H9 (cell line): ENCODE measurements at regions not wholly inside any gene's neighbourhood (a gene's known extent, or its start where the extent isn't known, plus 50 kb on each side); places are given as distances from the start of the nearest gene placed in this dataset.

Source experiments
- DNase-seq: peaks from one replicate; pipeline ENCODE4 v3.0.0-alpha.2; 2017
- H2AFZ ChIP-seq: one replicate; pipeline ENCODE4 v1.6.1; 2013; ENCODE audit warnings: mild to moderate bottlenecking, low read length, control low read depth, moderate library complexity
- H2AK5ac ChIP-seq: 2 replicates; pipeline ENCODE4 v1.6.1; 2013; ENCODE audit warnings: low read length, control low read depth, mixed read lengths; ENCODE audit not compliant: insufficient read length
- H2BK120ac ChIP-seq: one replicate; pipeline ENCODE4 v1.6.1; 2013; ENCODE audit warnings: low read depth, mild to moderate bottlenecking, low read length, control low read depth, inconsistent platforms; ENCODE audit not compliant: poor library complexity, severe bottlenecking
- H2BK12ac ChIP-seq: 2 replicates; pipeline ENCODE4 v1.6.1; 2013; ENCODE audit warnings: low read length, control low read depth, mixed read lengths, low read depth; ENCODE audit not compliant: insufficient read length
- H2BK15ac ChIP-seq: 2 replicates; pipeline ENCODE4 v1.6.1; 2013; ENCODE audit warnings: low read depth, low read length, control low read depth
- H2BK20ac ChIP-seq: one replicate; pipeline ENCODE4 v1.6.1; 2013; ENCODE audit warnings: low read depth, mild to moderate bottlenecking, low read length, control low read depth, inconsistent platforms; ENCODE audit not compliant: poor library complexity, severe bottlenecking
- H2BK5ac ChIP-seq: 2 replicates; pipeline ENCODE4 v1.6.1; 2013; ENCODE audit warnings: low read length, control low read depth, mixed read lengths; ENCODE audit not compliant: insufficient read length
- H3K14ac ChIP-seq: 2 replicates; pipeline ENCODE4 v1.6.1; 2013; ENCODE audit warnings: low read length, control low read depth; ENCODE audit not compliant: insufficient read depth
- H3K18ac ChIP-seq: 2 replicates; pipeline ENCODE4 v1.6.1; 2013; ENCODE audit warnings: low read depth, mild to moderate bottlenecking, mixed read lengths, low read length, control low read depth; ENCODE audit not compliant: insufficient read length
- H3K23ac ChIP-seq: 2 replicates; pipeline ENCODE4 v1.6.1; 2013; ENCODE audit warnings: low read length, control low read depth, mixed read lengths, low read depth; ENCODE audit not compliant: insufficient read length
- H3K23me2 ChIP-seq: 2 replicates; pipeline ENCODE4 v1.6.1; 2013; ENCODE audit warnings: low read depth, mild to moderate bottlenecking, mixed read lengths, low read length, control low read depth; ENCODE audit not compliant: insufficient read length, poor library complexity, severe bottlenecking
- H3K27ac ChIP-seq: 2 replicates; pipeline ENCODE4 v1.5.1; 2013; ENCODE audit warnings: low read length, control low read depth, mixed read lengths, low read depth; ENCODE audit not compliant: insufficient read length
- H3K27me3 ChIP-seq: 2 replicates; pipeline ENCODE4 v1.6.1; 2013; ENCODE audit warnings: low read length, control low read depth, inconsistent platforms; ENCODE audit not compliant: insufficient read depth
- H3K4ac ChIP-seq: 2 replicates; pipeline ENCODE4 v1.6.1; 2013; ENCODE audit warnings: low read depth, mild to moderate bottlenecking, control low read depth, inconsistent platforms, low read length, moderate library complexity
- H3K4me1 ChIP-seq: 2 replicates; pipeline ENCODE4 v1.6.1; 2013; ENCODE audit warnings: low read length, control low read depth, inconsistent platforms; ENCODE audit not compliant: insufficient read depth
- H3K4me2 ChIP-seq: 2 replicates; pipeline ENCODE4 v1.6.1; 2013; ENCODE audit warnings: low read length, control low read depth, mixed read lengths; ENCODE audit not compliant: insufficient read length, insufficient read depth
- H3K56ac ChIP-seq: 2 replicates; pipeline ENCODE4 v1.6.1; 2013; ENCODE audit warnings: low read depth, mild to moderate bottlenecking, mixed read lengths, low read length, control low read depth; ENCODE audit not compliant: insufficient read length
- H3K79me1 ChIP-seq: 2 replicates; pipeline ENCODE4 v1.6.1; 2013; ENCODE audit warnings: low read depth, mild to moderate bottlenecking, moderate library complexity, low read length, control low read depth, inconsistent platforms; ENCODE audit not compliant: insufficient read depth, poor library complexity, severe bottlenecking
- H3K79me2 ChIP-seq: 2 replicates; pipeline ENCODE4 v1.6.1; 2013; ENCODE audit warnings: low read length, control low read depth, inconsistent platforms; ENCODE audit not compliant: insufficient read depth
- H3K9ac ChIP-seq: 2 replicates; pipeline ENCODE4 v1.6.1; 2013; ENCODE audit warnings: low read length, control low read depth, mixed read lengths; ENCODE audit not compliant: insufficient read length; ENCODE audit errors: extremely low read depth
- H3K9me3 ChIP-seq: one replicate; pipeline ENCODE4 v1.6.1; 2013; ENCODE audit warnings: low read depth, low read length, inconsistent platforms; ENCODE audit not compliant: control insufficient read depth
- H3T11ph ChIP-seq: one replicate; pipeline ENCODE4 v1.6.1; 2013; ENCODE audit warnings: mild to moderate bottlenecking, low read length, control low read depth, inconsistent platforms
- H4K20me1 ChIP-seq: one replicate; pipeline ENCODE4 v1.6.1; 2013; ENCODE audit not compliant: control insufficient read depth, insufficient read length, insufficient read depth
- H4K5ac ChIP-seq: 2 replicates; pipeline ENCODE4 v1.6.1; 2013; ENCODE audit warnings: low read depth, mild to moderate bottlenecking, mixed read lengths, low read length, control low read depth; ENCODE audit not compliant: insufficient read length
- H4K8ac ChIP-seq: replicated peaks from 2 replicates; pipeline ENCODE4 v1.6.1; 2013; ENCODE audit warnings: low read length, control low read depth, mixed read lengths, low read depth; ENCODE audit not compliant: insufficient read length
- H4K91ac ChIP-seq: 2 replicates; pipeline ENCODE4 v1.6.1; 2013; ENCODE audit warnings: low read depth, mild to moderate bottlenecking, moderate library complexity, mixed read lengths, low read length, control low read depth; ENCODE audit not compliant: insufficient read length
- H3K27ac Mint-ChIP-seq, 3 experiments: 2 replicates in 2 of 3; 3 replicates in 1 of 3; pipeline ENCODE4 v1.8.0; 2020 to 2021; ENCODE audit warnings: mixed read lengths in 3 of 3, mild to moderate bottlenecking in 1 of 3, moderate library complexity in 1 of 3
- H3K27me3 Mint-ChIP-seq: 2 replicates; pipeline ENCODE4 v1.8.0; 2021; ENCODE audit warnings: low read depth, mild to moderate bottlenecking, moderate library complexity, mixed read lengths
- H3K36me3 Mint-ChIP-seq, 3 experiments: 2 replicates in 2 of 3; 3 replicates in 1 of 3; pipeline ENCODE4 v1.8.0; 2020 to 2021; ENCODE audit warnings: low read depth in 3 of 3, mixed read lengths in 3 of 3; ENCODE audit not compliant: insufficient read depth in 1 of 3
- H3K4me1 Mint-ChIP-seq, 2 experiments: 2 replicates each; pipeline ENCODE4 v1.8.0; 2020; ENCODE audit warnings: mixed read lengths in 2 of 2
- H3K4me3 Mint-ChIP-seq, 2 experiments: 2 replicates in 1 of 2; 3 replicates in 1 of 2; pipeline ENCODE4 v1.8.0; 2020 to 2021; ENCODE audit warnings: mild to moderate bottlenecking in 2 of 2, mixed read lengths in 2 of 2, moderate library complexity in 1 of 2
- H3K9me3 Mint-ChIP-seq, 2 experiments: 2 replicates in 1 of 2; 3 replicates in 1 of 2; pipeline ENCODE4 v1.8.0; 2020; ENCODE audit warnings: mild to moderate bottlenecking in 2 of 2, mixed read lengths in 2 of 2, moderate library complexity in 1 of 2
- WGBS: extraction: QIAGEN DNeasy Blood & Tissue Kit; methylation state at CpG from one replicate; pipeline ENCODE4 v1.1.7; 2013; ENCODE audit warnings: missing lambda C conversion rate, low lambda C conversion rate, mixed read lengths; ENCODE audit not compliant: insufficient read length; ENCODE audit errors: extremely low coverage; 5-methylcytosine and 5-hydroxymethylcytosine counted together
- TF ChIP-seq, protein P1 (sequence below): fragments of 200-600 bp; sonication (generic); conservative IDR thresholded peaks from 3 replicates; pipeline ENCODE4 v1.8.0; 2021; ENCODE audit warnings: antibody characterized with exemption, mild to moderate bottlenecking

DNA sequence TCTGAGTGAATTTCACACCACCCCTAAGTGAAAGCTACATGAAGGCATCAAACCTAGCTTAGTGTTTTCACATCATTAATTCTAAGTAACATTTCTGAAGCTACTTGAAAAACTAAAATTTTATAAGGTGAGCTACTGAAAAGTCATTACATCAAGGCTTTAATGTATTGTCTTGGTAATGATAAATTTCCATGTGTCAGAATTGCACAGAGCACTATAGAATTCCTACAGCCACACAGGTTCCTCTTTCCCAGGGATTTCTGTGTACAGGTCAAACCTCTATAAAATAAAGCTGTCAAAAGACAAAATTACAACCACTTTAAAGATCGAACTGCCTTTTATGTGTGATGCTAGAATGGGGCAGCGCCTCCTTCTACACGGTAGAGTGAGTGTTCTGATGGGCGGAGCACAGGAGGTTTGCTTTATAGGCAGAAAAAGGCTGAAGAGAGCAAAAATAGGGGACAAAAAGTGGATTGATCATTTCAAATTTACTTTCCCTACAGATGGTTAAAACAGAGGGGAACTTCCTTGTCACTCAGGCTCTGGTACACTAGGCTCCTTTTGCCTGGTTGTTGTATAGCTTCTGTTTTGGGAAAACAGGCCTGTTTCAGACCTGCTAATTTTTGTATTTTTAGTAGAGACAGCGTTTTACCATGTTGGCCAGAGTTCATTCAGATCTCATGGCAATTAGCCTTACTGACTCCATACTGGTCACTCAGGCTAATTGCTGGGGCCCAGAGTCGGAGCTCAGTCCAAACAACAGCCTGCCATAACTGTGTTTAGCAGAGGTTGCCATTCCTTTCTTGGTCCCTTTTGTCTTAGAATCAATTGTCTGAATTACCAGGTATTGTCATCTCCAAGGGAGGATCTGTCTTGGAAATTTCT lies 102.5 kb upstream of the BASP1 start:
- H3K4me1 ChIP-seq, result peaks cover 7% of the 10 kb centered on the region; the same call in 1 of the 2 replicates
- H3K79me1 ChIP-seq, result no peaks in the 10 kb centered on the region
- no peak overlapping the region for H3K4me2 ChIP-seq
- no peak overlapping the region for H2BK12ac ChIP-seq
- no peak overlapping the region for H3K23ac ChIP-seq
- H4K8ac ChIP-seq, result no peak overlapping the region
- no peaks in the 10 kb centered on the region for H3K27me3 Mint-ChIP-seq
- no peak overlapping the region for H3K27ac ChIP-seq
- no peaks in the 10 kb centered on the region for H3K9me3 ChIP-seq
- no peaks in the 10 kb centered on the region for H4K20me1 ChIP-seq
- H3K36me3 Mint-ChIP-seq, result no peaks in the 10 kb centered on the region
- WGBS, result no CpG with 5 or more reads among the region's 6 CpGs
- no peak overlapping the region for H3K9ac ChIP-seq
- no peaks in the 10 kb centered on the region for H3K27me3 ChIP-seq
- no peak overlapping the region for H3K14ac ChIP-seq
- peaks cover 23 to 30% of the 10 kb centered on the region in 2 experiments for H3K4me1 Mint-ChIP-seq
- H3K18ac ChIP-seq, result no peak overlapping the region
- no peak overlapping the region for H2BK120ac ChIP-seq
- H2AK5ac ChIP-seq, result no peak overlapping the region
- no peaks in the 10 kb centered on the region for H3K79me2 ChIP-seq
- H4K5ac ChIP-seq, result no peak overlapping the region
- H3K56ac ChIP-seq, result no peak overlapping the region
- TF ChIP-seq, protein P1, sequence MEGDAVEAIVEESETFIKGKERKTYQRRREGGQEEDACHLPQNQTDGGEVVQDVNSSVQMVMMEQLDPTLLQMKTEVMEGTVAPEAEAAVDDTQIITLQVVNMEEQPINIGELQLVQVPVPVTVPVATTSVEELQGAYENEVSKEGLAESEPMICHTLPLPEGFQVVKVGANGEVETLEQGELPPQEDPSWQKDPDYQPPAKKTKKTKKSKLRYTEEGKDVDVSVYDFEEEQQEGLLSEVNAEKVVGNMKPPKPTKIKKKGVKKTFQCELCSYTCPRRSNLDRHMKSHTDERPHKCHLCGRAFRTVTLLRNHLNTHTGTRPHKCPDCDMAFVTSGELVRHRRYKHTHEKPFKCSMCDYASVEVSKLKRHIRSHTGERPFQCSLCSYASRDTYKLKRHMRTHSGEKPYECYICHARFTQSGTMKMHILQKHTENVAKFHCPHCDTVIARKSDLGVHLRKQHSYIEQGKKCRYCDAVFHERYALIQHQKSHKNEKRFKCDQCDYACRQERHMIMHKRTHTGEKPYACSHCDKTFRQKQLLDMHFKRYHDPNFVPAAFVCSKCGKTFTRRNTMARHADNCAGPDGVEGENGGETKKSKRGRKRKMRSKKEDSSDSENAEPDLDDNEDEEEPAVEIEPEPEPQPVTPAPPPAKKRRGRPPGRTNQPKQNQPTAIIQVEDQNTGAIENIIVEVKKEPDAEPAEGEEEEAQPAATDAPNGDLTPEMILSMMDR, result no peak
- no peak overlapping the region for H3T11ph ChIP-seq
- H2AFZ ChIP-seq, result no peak overlapping the region
- H3K4ac ChIP-seq, result no peak overlapping the region
- H3K4me3 Mint-ChIP-seq, result no peak overlapping the region
- no peak overlapping the region for H4K91ac ChIP-seq
- no peak overlapping the region for H2BK5ac ChIP-seq
- H3K23me2 ChIP-seq, result no peaks in the 10 kb centered on the region
- no peaks in the 10 kb centered on the region for H3K9me3 Mint-ChIP-seq
- H3K27ac Mint-ChIP-seq, result peak overlapping the region in 1 of 3 experiments; percentile 26; a peak in 1 of 7 replicates
- H2BK15ac ChIP-seq, result no peak overlapping the region
- DNase-seq, result no peak
- H2BK20ac ChIP-seq, result no peak overlapping the region
